Inflammatory macrophage treated with lipopolysaccharide for 4 hours (primary cell): ENCODE measurements at regions not wholly inside any gene's neighbourhood (a gene's known extent, or its start where the extent isn't known, plus 50 kb on each side); places are given as distances from the start of the nearest gene placed in this dataset.
"Not testable (repeated sequence)": the region's sequence is repeated elsewhere in the genome, so short reads cannot be mapped to it uniquely, and the experiment has no call there.

Experiments
- DNase-seq: peaks from one replicate; pipeline ENCODE4 v3.0.0-alpha.2; 2020

GRCh38 chr2:234719116-234719716 is 222.3 kb upstream of the ARL4C start:
- DNase-seq, result no peak

- DNase-seq, result no peak
Measured at GRCh38 chr2:234716271-234716670, 219.4 kb upstream of the ARL4C start.

GRCh38 chr2:234715671-234716250 is 218.9 kb upstream of the ARL4C start:
- DNase-seq, result no peak

DNA sequence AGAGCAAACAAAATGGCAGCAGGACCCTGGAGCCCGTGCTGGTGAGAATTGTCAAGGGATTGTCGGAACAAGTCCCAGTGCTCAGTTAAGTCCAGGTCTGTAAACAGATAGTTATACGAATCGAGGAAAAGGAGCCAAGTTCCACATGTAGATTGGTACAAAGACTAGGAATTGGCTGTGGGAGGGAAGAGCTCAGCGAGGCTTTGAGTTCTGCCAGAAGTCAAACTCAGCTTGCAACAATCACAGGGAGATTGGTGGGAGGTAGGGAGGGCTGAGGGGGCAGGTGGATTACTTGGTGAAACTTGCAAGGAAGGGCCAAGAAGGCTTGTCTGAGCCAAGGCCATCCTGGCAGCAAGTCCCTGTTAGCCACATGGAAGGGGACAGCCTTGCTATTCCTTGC is 217.8 kb upstream of the ARL4C start:
- DNase-seq, result no peak

GRCh38 chr2:234712421-234712935 is 215.6 kb upstream of the ARL4C start:
- no peak for DNase-seq

DNA sequence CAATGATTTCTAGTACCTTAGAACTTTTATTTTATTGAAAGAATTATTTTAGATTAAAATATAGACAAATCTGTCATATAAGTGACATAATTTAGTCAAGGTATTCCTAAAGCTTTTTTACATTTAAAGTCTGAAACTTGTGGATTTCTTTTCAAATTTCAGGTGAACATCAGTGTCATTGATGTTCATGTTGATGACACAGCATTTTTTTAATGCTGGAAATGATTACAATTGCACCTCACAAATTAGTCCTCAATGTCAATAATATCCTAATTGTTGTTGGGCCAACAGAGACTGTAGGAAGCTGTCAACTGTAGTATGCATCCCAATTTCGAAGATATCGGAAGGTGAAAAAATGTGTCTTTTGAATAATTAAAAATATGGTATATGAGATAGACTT is 214.4 kb upstream of the ARL4C start:
- DNase-seq, result no peak

- no peak for DNase-seq
Measured at GRCh38 chr2:234710587-234710986, 213.7 kb upstream of the ARL4C start.

- no peak for DNase-seq
Measured at GRCh38 chr2:234710066-234710465, 213.2 kb upstream of the ARL4C start.

GRCh38 chr2:234708717-234709116 is 211.8 kb upstream of the ARL4C start:
- no peak for DNase-seq

- no peak for DNase-seq
Measured at GRCh38 chr2:234708091-234708683, 211.3 kb upstream of the ARL4C start.

GRCh38 chr2:234706086-234706485 is 209.2 kb upstream of the ARL4C start:
- no peak for DNase-seq

DNA sequence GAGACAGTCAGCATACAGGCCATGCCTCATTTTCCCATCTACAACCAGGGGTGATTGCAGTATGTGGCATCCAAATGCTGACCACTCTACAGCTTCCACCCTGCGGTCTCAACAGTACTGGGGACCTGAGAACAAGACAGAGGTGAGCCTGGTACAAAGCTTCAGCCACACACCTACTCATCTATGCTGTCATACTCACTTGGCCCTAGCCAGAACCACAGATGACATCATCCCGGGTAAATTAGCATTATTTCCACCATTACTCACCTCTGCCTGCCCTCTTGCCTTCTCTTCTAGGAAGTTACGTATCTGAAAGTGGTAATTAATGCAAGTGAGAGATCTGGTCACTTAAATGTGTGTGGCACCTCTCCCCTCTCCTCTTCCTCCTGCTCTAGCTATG is 208.2 kb upstream of the ARL4C start:
- no peak for DNase-seq

- DNase-seq, result no peak
Measured at GRCh38 chr2:234703258-234703657, 206.4 kb upstream of the ARL4C start.

- no peak for DNase-seq
Measured at GRCh38 chr2:234702731-234703225, 205.9 kb upstream of the ARL4C start.

DNA sequence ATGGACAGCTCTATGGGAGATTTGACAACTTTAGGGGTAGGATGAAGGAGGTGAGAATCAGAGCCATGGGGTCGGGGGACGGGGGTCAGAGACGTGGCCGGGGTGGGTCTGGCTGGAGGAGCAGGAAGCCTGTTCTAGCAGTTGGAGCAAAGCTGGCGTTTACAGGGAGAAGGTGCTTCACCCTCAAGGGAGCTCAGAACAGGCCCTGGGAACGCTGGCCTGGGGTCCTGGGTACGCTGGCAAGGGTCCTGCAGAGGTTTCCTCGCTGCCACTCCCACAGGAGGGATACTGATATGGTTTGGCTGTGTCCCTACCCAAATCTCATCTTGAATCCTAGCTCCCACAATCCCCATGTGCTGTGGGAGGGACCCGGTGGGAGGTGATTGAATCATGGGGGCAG is 205.0 kb upstream of the ARL4C start:
- no peak for DNase-seq

DNA sequence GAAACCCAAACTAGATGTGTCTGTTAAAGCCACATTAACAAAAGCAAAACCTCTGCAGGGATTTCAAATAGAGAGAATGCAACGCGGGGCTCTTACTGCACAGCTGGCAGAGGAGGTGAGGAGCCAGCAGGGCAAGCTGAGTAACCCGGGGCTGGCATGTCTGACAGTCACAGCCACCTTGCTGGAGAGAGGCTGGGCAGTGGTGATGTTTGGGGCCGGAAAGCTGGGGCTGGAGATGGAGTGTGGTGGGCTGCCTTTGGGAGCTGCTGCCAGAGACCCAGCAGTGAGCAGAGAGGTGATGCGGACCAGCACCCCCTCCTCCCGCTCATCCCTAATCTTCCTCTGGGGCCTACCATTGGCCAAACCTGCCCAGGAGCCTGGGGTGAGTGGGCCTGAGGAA is 204.5 kb upstream of the ARL4C start:
- DNase-seq, result no peak

GRCh38 chr2:234699456-234699855 is 202.6 kb upstream of the ARL4C start:
- no peak for DNase-seq

DNA sequence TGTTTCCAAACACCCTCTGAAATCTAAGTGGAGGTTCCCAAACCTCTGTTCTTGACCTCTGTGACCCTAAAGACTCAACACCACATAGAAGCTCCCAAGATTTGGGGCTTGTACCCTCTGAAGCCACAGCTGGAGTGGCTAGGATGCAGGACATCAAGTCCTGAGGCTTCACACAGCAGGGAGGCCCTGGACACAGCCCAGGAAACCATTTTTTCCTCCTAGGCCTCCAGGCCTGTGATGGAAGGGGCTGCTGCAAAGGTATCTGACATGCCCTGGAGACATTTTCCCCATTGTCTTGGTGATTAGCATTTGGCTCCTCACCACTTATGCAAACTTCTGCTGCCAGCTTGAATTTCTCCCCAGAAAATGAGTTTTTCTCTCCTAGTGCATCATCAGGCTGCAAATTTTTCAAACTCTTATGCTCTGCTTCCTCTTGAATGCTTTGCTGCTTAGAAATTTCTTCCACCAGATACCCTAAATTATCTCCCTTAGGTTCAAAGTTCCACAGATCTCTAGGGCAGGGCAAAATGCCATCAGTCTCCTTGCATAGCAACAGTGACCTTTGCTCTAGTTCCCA is 200.5 kb upstream of the ARL4C start:
- not testable (repeated sequence) for DNase-seq

- DNase-seq, result no peak
Measured at GRCh38 chr2:234695981-234696380, 199.1 kb upstream of the ARL4C start.

GRCh38 chr2:234694244-234695013 is 197.5 kb upstream of the ARL4C start:
- DNase-seq, result no peak

DNA sequence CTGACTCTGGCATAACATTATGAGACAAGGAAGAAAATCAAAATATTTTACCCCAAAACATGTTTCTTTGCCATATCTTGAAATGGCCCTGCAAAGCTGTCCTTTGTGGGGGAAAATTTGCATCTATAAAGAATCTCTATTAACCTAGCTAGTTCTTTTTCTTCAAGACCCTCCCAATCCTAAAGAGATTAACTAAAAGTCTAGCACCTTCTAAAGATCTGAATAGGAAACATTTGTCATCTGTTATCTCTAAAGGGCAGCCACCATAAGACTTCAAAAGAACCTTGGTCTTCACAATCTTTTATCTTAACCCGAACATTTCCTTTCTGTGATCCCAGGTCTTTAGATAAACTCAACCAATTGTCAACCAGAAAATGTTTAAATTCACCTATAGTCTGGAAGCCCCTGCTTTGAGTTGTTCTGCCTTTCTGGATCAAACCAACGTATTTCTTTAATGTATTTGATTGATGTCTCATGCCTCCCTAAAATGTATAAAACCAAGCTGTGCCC is 196.9 kb upstream of the ARL4C start:
- DNase-seq, result not testable (repeated sequence)

DNA sequence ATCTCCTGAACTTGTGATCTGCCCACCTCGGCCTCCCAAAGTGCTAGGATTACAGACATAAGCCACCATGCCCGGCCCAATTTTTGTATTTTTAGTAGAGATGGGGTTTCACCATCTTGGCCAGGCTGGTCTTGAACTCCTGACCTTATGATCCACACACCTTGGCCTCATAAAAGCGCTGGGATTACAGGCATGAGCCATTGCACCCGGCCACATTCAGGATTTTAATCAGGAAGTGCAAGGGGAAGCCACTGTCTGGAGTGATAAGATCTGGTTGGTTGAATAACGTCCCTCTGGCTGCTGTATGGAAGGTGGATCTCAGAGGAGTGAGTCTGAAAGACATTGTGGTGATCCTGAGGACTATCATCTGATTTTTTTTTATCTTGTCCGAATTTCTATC is 196.3 kb upstream of the ARL4C start:
- DNase-seq, result not testable (repeated sequence)
